HG03280 (cell line): ENCODE measurements at regions not wholly inside any gene's neighbourhood (a gene's known extent, or its start where the extent isn't known, plus 50 kb on each side); places are given as distances from the start of the nearest gene placed in this dataset.

Experiments
- ATAC-seq: cut with Tn5 transposase; IDR thresholded peaks from one replicate; pipeline ENCODE4 v1.9.1; 2021; ENCODE audit warnings: mild to moderate bottlenecking, moderate library complexity; ENCODE audit not compliant: unreplicated experiment

DNA sequence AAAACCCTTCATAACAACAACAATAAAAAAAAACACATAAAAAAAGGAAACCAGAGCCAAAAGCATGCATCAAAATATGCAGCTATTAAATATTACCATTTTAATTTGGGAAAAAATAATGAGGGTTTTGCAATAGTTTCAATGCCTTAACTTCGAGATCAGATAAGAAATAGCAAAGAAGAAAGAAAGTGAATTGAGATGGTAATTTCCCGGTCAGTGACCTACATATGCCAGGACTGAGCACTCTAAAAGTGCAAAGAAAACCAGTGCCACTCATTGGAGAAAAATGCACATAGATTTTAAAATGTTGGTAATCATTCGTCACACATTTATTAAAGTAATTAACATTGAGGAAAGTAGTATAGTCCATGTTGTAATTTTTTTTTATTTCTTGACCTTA lies 944.2 kb downstream of the EFNB2 start:
- no peak for ATAC-seq

DNA sequence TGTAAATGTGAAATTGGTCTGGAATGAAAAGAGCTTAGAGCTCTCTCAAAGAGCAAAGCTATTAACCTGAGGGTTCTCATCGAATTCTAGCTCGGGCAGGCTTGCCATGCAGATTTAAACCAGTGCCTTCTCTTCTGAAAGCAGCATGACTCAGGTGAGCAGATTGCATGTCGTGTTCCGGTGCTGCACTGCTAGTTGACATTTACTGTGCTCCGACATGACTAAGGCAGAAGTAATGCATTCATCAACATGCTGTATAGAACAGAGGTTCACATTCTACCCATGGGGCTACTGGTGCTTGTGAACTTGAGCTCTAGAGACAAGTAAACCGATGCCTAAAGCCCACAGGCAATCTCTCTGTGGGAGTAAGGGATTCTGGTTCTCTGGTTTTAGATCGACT lies 947.7 kb downstream of the EFNB2 start:
- ATAC-seq: no peak

GRCh38 chr13:105579821-105580710 lies 955.4 kb downstream of the EFNB2 start:
- no peak for ATAC-seq

DNA sequence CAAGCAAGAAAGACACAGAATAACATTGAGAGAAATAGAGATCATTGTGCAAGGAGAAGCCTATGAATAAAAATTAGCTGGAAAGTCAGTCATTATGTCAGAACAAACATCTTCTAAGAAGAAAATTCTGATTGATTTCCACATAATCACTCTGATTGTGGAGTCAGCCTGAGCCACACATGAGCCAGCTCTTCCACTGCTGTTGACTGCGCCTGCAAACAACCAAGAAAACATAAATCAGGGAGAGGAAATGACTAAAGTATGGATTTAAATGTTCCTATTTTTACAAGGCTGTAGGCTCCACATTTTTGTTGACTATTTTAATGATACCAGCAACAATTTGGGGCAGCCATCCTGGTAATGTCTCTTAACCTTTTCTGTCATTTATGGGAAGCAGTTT lies 962.3 kb downstream of the EFNB2 start:
- ATAC-seq: no peak

GRCh38 chr13:105572401-105572800 lies 963.1 kb downstream of the EFNB2 start:
- no peak for ATAC-seq

- ATAC-seq: no peak
Measured at GRCh38 chr13:105569816-105570215, 965.6 kb downstream of the EFNB2 start.

DNA sequence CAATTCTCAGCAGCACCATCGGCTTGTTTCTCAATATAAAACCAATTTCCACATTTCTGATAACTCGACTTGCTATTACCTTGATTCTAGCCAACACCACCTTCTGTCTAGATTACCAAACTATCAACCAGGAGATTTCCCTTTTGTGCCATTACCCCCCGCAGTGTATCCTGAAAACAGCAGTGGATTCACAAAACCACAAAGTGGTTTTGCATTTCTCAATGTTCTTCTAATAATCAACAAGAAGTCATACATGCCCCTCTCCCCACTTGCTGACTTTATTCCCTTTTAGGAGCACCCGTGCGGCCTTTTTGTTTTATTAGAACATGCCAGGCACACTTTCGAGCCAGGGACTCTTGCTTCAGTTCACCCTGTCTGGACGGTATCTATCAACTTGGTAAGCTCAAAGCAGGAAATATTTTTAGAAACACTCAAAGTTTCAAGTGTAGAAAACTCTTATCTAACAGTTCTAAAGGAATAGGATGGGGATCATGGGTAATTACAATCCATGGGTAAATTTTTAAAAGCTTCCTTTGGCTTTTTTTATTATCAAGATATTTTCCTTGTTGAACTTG lies 967.4 kb downstream of the EFNB2 start:
- no peak for ATAC-seq

DNA sequence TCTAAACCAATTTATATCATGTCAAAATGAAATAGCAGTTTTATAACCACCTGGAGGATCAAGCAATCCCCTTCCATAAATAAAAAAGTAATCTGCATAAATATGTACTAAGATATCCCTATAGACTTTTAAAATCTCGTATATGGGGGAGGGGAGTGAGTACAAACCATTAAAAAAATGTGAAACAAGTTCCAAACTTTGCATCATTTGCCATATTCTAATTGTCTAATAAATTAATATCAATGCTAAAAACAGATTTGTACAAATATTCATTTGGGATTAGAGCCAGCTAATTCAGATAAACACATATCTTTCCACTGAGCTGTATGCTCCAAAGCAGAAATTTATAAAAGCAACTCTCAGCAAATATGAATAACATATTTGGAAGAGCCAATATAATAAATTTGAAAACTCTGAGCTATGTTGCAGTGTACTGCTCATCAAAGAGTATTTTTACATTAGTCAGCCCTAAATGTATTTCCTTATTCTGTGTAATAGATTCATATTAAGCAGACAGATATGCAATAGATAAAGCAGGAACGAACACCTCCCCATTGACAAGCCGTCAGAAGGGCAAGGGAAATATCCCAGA lies 970.2 kb downstream of the EFNB2 start:
- no peak for ATAC-seq

DNA sequence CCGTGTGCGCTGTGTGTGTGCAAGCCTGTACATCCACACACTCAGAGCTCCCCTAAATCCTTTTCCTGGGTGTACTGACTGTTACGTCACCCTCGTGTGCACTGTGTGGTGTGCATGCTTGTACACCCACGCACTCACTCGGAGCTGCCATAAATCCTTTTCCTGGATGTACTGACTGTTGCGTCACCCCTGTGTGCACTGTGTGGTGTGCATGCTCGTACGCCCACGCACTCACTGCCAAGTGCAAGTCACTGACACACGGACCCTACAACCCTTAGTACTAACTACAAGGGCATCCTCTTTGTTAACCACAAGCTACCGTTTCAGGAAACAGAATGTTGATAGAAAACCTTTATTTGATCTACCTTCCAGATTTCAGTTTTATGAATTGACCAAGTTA lies 983.4 kb downstream of the EFNB2 start:
- ATAC-seq: no peak

- ATAC-seq: no peak
Measured at GRCh38 chr13:105547851-105548250, 987.6 kb downstream of the EFNB2 start.

- ATAC-seq: no peak
Measured at GRCh38 chr13:105545811-105546210, 989.7 kb downstream of the EFNB2 start.

DNA sequence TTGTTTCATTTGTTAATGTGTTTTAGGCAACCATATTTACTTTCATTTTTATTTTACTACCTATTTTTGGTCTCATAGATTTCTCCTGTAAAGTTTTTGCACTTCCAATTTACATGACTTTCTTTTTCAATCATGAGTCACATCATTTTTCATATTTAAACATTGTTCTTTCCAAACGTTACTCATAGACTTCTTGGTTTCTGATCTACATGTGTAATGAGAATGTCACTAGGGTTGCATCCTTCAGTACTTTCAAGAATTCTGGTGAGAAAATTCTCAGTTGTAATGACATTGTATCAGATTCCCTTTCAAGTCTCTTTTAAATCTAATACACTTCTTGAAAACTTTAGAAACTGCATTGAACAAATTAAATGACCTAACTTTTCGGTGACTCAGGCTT lies 991.7 kb downstream of the EFNB2 start:
- ATAC-seq: no peak

DNA sequence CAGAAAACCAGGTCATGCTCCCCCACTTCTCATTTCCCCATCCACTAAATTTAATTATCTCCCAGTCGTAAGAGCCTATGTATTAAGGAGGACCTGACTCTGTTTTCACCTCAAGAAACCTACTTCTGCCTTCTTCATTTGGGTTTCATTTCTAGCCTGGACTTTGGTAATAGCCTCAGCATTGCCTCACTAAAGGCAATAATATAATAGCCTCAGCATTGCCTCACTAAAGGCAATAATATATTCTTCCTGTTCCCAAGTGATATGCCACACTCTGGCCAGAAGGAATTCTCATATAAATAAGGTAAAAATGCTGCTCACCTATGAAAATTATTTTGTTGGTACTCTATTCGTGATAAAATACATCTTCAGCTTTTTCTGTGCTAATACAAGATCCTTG lies 993.9 kb downstream of the EFNB2 start:
- no peak for ATAC-seq

- ATAC-seq: no peak
Measured at GRCh38 chr13:105538346-105538745, 997.1 kb downstream of the EFNB2 start.

DNA sequence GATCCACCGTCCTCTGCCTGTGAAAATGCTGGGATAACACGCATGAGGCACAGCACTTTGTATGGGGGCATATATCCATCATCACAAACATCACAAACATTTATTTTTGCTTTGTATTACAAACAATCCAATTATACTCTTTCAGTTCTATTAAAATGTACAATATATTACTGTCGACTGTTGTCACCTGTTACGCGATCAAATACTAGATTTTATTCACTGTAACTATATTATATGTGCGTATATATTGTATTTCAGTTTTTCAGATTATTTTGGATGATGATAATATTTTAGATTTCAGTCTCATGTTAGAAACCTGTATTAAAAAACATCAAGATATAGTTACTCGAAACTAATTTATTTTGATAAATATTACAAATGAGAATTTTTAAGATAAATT lies 998.3 kb downstream of the EFNB2 start:
- ATAC-seq: no peak

DNA sequence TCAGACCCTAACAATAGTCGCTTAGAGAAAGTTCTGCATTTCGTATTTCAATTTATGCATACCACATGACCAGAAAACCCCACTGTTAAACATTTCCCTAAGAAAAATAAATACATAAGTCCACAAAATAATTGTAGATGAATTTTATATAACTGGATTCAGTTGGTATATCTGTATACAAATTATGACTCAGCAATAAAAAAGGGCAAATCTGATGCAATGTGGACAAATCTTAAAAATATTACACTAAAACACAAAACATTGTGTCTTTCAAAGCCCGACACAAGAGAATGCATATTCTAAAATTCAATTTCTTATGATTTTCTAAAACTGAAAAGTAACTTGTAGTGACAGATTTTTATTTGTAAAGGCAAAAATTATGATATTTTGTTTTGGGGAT lies 1005.0 kb downstream of the EFNB2 start:
- no peak for ATAC-seq

DNA sequence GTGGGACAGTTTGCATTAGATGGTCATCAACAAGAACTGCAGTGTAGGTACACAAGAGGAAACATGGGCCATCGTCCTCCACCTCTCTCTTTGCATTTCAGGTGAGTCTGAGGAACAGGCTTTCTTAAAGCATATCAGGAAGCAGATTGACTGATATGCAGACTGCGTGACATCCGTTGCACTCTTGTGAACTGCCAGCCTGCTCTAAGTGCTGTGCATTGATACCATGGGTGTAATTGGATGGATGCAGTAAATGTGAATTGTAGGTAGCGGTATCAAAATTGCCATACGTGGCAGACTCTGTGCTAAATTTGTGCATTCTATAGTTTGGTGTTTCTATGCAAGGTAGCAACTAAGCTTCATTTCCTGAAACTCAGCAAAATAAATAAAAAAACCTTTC lies 1008.3 kb downstream of the EFNB2 start:
- ATAC-seq: no peak

GRCh38 chr13:105519771-105520170 lies 1015.7 kb downstream of the EFNB2 start:
- ATAC-seq: no peak

GRCh38 chr13:105518086-105518485 lies 1017.4 kb downstream of the EFNB2 start:
- ATAC-seq: no peak

DNA sequence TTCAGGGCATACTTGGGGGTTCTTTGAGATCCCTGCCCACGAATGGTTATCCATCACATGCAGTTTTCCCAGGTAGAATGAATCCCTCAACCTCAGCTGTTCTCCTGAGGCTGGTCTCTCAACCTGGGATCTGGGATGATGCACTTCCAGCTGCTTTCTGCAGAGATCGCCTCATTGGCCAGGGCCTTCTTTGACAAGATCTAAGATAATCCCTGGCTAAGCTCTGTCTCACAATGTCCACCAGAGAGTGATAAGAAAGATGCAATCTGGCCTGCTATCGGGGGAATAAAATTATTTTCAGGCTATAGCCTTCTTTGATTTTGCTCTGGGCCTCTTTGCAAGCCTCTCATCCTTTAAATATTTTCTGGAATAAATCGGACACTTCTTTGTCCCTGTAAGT lies 1021.1 kb downstream of the EFNB2 start:
- ATAC-seq: no peak

DNA sequence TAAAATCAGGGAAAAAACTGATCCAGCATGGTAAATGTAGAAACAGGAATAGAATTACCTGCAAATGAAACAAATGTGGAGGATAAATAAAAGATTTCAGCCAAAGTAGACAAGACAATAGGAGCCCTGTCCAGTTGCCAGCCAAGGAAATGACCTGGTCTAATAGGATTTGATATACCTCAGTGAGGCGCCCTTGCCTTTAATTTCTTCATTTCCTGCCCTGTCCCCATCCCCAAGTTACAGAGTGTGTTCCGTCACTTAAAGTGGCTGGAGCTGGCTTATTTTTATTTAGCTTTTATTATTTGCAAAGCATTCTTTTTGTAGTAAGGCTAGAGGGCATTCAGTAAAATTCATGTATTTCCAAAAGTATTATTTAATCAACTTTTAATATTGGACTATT lies 1022.0 kb downstream of the EFNB2 start:
- no peak for ATAC-seq
